ENCODE measurements at regions not wholly inside any gene's neighbourhood (a gene's known extent, or its start where the extent isn't known, plus 50 kb on each side); places are given as distances from the start of the nearest gene placed in this dataset.

- Histone ChIP-seq H3K4me3 (ENCODE audit: low read length) (no peak overlapping the region), H3K27ac (ENCODE audit: low read length) (no peak overlapping the region), H3K27me3 (ENCODE audit: control insufficient read depth, insufficient read depth, low read length) (no peaks in the 10 kb centered on the region), H3K36me3 (ENCODE audit: control insufficient read depth, insufficient read depth, low read length) (no peaks in the 10 kb centered on the region), H3K9me3 (replicated peaks; ENCODE audit: control insufficient read depth, low read depth, low read length) (no peaks in the 10 kb centered on the region), H3K4me1 (ENCODE audit: control insufficient read depth, insufficient read depth, low read length) (no peaks in the 10 kb centered on the region)
- WGBS (ENCODE audit: insufficient coverage) = no CpG with 5 or more reads among the region's 1 CpG
- no peak for DNase-seq
These were observed 281.2 kb downstream of the QDPR start for GRCh38 chr4:17230727-17231126.

DNA sequence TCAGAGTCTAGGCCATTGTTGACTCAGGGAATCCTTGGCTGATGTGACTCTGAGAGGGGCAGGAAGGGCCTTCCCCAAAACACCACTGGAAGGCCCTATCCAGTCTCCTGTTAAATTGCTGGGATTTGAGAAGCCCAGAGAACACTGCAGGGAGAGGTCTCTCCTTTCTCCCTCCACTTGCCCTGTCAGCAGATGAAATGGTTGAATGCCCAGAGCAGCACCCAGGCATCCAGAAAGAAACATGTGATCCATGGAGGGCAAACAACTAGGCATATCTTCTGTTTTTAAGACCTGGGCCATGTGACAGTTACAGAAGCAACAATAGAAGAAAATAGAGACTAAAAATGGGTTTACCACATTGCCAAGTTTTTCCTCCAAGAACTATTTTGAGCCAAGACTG is 291.1 kb downstream of the QDPR start:
- no peaks in the 10 kb centered on the region for H3K36me3 ChIP-seq (ENCODE audit: control insufficient read depth, insufficient read depth, low read length)
- no peak overlapping the region for H3K27ac ChIP-seq (ENCODE audit: low read length)
- H3K4me1 ChIP-seq (ENCODE audit: control insufficient read depth, insufficient read depth, low read length) = no peaks in the 10 kb centered on the region
- no peaks in the 10 kb centered on the region for H3K27me3 ChIP-seq (ENCODE audit: control insufficient read depth, insufficient read depth, low read length)
- no peak for DNase-seq
- H3K4me3 ChIP-seq (ENCODE audit: low read length) = no peak overlapping the region
- peaks cover 2% of the 10 kb centered on the region for H3K9me3 ChIP-seq (replicated peaks; ENCODE audit: control insufficient read depth, low read depth, low read length)

- Histone ChIP-seq H3K4me3 (ENCODE audit: low read length) (no peak overlapping the region), H3K36me3 (ENCODE audit: control insufficient read depth, insufficient read depth, low read length) (no peaks in the 10 kb centered on the region), H3K27me3 (ENCODE audit: control insufficient read depth, insufficient read depth, low read length) (no peaks in the 10 kb centered on the region), H3K9me3 (replicated peaks; ENCODE audit: control insufficient read depth, low read depth, low read length) (peaks cover 5% of the 10 kb centered on the region), H3K4me1 (ENCODE audit: control insufficient read depth, insufficient read depth, low read length) (no peaks in the 10 kb centered on the region), H3K27ac (ENCODE audit: low read length) (no peak overlapping the region)
- WGBS (ENCODE audit: insufficient coverage) = 53% methylated on average over 2 of the region's 3 CpGs
- peak; percentile 83 for DNase-seq
These were observed 293.1 kb downstream of the QDPR start for GRCh38 chr4:17218786-17219185.

- H3K27ac ChIP-seq (ENCODE audit: low read length) = no peak overlapping the region
- no peaks in the 10 kb centered on the region for H3K36me3 ChIP-seq (ENCODE audit: control insufficient read depth, insufficient read depth, low read length)
- no peaks in the 10 kb centered on the region for H3K4me1 ChIP-seq (ENCODE audit: control insufficient read depth, insufficient read depth, low read length)
- H3K4me3 ChIP-seq (ENCODE audit: low read length) = no peak overlapping the region
- peak; percentile 81 for DNase-seq
- no peaks in the 10 kb centered on the region for H3K9me3 ChIP-seq (replicated peaks; ENCODE audit: control insufficient read depth, low read depth, low read length)
- no peaks in the 10 kb centered on the region for H3K27me3 ChIP-seq (ENCODE audit: control insufficient read depth, insufficient read depth, low read length)
- 29% methylated on average over 3 of the region's 7 CpGs for WGBS (ENCODE audit: insufficient coverage)
These were observed 304.8 kb downstream of the QDPR start for GRCh38 chr4:17206829-17207801.

GRCh38 chr4:17204908-17205307 is 306.5 kb upstream of the LDB2 start:
- no CpG with 5 or more reads among the region's 2 CpGs for WGBS (ENCODE audit: insufficient coverage)
- H3K27ac ChIP-seq (ENCODE audit: low read length) = no peak overlapping the region
- DNase-seq = no peak
- H3K4me1 ChIP-seq (ENCODE audit: control insufficient read depth, insufficient read depth, low read length) = no peaks in the 10 kb centered on the region
- H3K27me3 ChIP-seq (ENCODE audit: control insufficient read depth, insufficient read depth, low read length) = no peaks in the 10 kb centered on the region
- H3K36me3 ChIP-seq (ENCODE audit: control insufficient read depth, insufficient read depth, low read length) = no peaks in the 10 kb centered on the region
- H3K9me3 ChIP-seq (replicated peaks; ENCODE audit: control insufficient read depth, low read depth, low read length) = no peaks in the 10 kb centered on the region
- H3K4me3 ChIP-seq (ENCODE audit: low read length) = no peak overlapping the region

DNA sequence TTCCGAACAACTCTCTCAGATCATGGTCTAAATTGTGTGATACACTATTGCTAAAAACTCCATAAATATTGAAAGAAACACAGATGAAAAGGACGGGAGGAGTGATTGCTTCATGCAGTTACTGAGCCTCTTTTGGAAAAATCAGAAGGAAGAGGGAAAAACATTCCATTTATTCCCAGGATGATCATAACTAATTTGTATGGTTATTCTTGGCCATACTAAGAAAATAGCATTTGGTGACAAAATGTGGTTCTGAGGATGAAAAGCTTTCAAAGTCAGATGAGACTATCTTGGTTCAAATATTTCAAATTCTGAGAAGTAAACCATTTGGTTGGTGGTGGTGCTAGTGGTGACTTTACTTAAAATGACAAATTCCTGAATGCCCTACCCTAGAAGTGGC is 305.4 kb upstream of the LDB2 start:
- H3K9me3 ChIP-seq (replicated peaks; ENCODE audit: control insufficient read depth, low read depth, low read length) = peaks cover 2% of the 10 kb centered on the region
- no peak overlapping the region for H3K27ac ChIP-seq (ENCODE audit: low read length)
- peak; percentile 32 for DNase-seq
- no peak overlapping the region for H3K4me3 ChIP-seq (ENCODE audit: low read length)
- H3K27me3 ChIP-seq (ENCODE audit: control insufficient read depth, insufficient read depth, low read length) = no peaks in the 10 kb centered on the region
- no peaks in the 10 kb centered on the region for H3K36me3 ChIP-seq (ENCODE audit: control insufficient read depth, insufficient read depth, low read length)
- H3K4me1 ChIP-seq (ENCODE audit: control insufficient read depth, insufficient read depth, low read length) = no peaks in the 10 kb centered on the region
- WGBS (ENCODE audit: insufficient coverage) = no CpG with 5 or more reads among the region's 2 CpGs

- Histone ChIP-seq H3K4me1 (ENCODE audit: control insufficient read depth, insufficient read depth, low read length) (no peaks in the 10 kb centered on the region), H3K27ac (ENCODE audit: low read length) (no peak overlapping the region), H3K36me3 (ENCODE audit: control insufficient read depth, insufficient read depth, low read length) (no peaks in the 10 kb centered on the region), H3K9me3 (replicated peaks; ENCODE audit: control insufficient read depth, low read depth, low read length) (peaks cover 2% of the 10 kb centered on the region), H3K27me3 (ENCODE audit: control insufficient read depth, insufficient read depth, low read length) (no peaks in the 10 kb centered on the region), H3K4me3 (ENCODE audit: low read length) (no peak overlapping the region)
- WGBS (ENCODE audit: insufficient coverage) = 88% methylated on average over 3 of the region's 4 CpGs
- DNase-seq = no peak
These were observed 298.6 kb upstream of the LDB2 start for GRCh38 chr4:17197070-17197469.

- peak; percentile 52 for DNase-seq
- no peaks in the 10 kb centered on the region for H3K36me3 ChIP-seq (ENCODE audit: control insufficient read depth, insufficient read depth, low read length)
- no peaks in the 10 kb centered on the region for H3K4me1 ChIP-seq (ENCODE audit: control insufficient read depth, insufficient read depth, low read length)
- H3K27me3 ChIP-seq (ENCODE audit: control insufficient read depth, insufficient read depth, low read length) = no peaks in the 10 kb centered on the region
- no peak overlapping the region for H3K4me3 ChIP-seq (ENCODE audit: low read length)
- H3K9me3 ChIP-seq (replicated peaks; ENCODE audit: control insufficient read depth, low read depth, low read length) = peaks cover 2% of the 10 kb centered on the region
- H3K27ac ChIP-seq (ENCODE audit: low read length) = no peak overlapping the region
- WGBS (ENCODE audit: insufficient coverage) = no CpG with 5 or more reads among the region's 4 CpGs
These were observed 297.2 kb upstream of the LDB2 start for GRCh38 chr4:17195461-17196275.

DNA sequence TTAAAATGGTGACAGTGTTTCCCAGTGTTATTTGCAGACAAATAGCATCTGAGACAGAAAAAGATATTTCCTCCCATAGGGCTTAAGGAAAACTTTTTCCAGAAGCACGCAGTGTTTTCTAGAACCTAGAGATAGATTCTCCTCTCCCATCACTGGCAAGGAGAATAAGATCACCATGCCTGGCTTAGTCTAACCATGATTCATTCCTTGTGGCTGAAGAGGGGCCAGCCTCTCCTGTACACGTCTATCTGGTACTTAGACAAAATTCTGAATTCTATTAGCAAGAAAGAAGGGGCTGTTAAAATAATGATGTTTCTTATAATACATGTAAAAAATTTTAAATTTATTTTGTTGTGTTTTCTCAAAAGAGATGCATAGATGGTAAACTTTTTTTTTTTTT is 296.1 kb upstream of the LDB2 start:
- Histone ChIP-seq H3K9me3 (replicated peaks; ENCODE audit: control insufficient read depth, low read depth, low read length) (peaks cover 1% of the 10 kb centered on the region), H3K4me3 (ENCODE audit: low read length) (no peak overlapping the region), H3K27ac (ENCODE audit: low read length) (no peak overlapping the region), H3K27me3 (ENCODE audit: control insufficient read depth, insufficient read depth, low read length) (no peaks in the 10 kb centered on the region), H3K4me1 (ENCODE audit: control insufficient read depth, insufficient read depth, low read length) (peaks cover 4% of the 10 kb centered on the region), H3K36me3 (ENCODE audit: control insufficient read depth, insufficient read depth, low read length) (no peaks in the 10 kb centered on the region)
- WGBS (ENCODE audit: insufficient coverage) = no CpG with 5 or more reads among the region's 2 CpGs
- no peak for DNase-seq

- Histone ChIP-seq H3K36me3 (ENCODE audit: control insufficient read depth, insufficient read depth, low read length) (no peaks in the 10 kb centered on the region), H3K27me3 (ENCODE audit: control insufficient read depth, insufficient read depth, low read length) (no peaks in the 10 kb centered on the region), H3K4me3 (ENCODE audit: low read length) (no peak overlapping the region), H3K4me1 (ENCODE audit: control insufficient read depth, insufficient read depth, low read length) (peaks cover 21% of the 10 kb centered on the region), H3K27ac (ENCODE audit: low read length) (peak overlapping the region; percentile 93), H3K9me3 (replicated peaks; ENCODE audit: control insufficient read depth, low read depth, low read length) (no peaks in the 10 kb centered on the region)
- WGBS (ENCODE audit: insufficient coverage) = no CpG with 5 or more reads among the region's 3 CpGs
- peak; percentile 59 for DNase-seq
These were observed 291.3 kb upstream of the LDB2 start for GRCh38 chr4:17189759-17190158.

Data from muscle of leg (tissue), 3 donors.